ENCODE measurements at regions not wholly inside any gene's neighbourhood (a gene's known extent, or its start where the extent isn't known, plus 50 kb on each side); places are given as distances from the start of the nearest gene placed in this dataset.

DNA sequence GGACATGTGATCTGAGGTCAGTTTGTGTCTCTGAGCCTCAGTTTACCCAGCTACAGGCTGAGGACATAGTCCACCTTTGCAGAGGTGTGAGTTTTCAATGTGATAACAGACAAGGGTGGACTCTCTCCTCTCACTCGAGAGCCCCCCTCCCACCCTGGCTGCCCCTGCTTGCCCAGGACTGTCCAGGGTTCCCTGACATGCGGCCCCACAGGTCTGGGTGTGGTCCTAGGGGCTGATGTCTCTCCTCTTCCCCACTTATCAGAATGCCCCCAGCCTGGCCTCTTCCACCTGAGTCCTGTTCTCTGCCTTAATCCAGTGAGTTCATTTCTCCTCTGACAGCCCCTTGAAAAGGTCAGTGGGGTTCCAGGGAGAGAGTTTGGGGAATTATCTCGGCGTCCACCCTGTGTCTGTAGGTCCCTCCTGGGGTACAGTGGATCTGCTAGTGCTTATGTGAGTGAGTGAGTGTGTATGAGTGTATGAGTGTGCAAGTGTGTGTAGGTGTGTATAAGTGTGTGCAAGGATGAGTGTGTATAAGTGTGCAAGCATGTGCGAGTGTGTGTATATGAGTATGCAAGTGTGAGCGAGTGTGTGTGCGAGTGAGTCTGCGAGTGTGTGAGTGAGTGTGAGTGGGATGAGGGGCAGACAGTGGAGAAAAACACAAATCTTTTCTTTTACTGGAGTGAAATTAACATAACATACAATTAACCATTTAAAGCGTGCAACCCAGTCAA is 175.0 kb downstream of the IRF8 start:
- Mint-ChIP-seq H3K4me3 (ENCODE audit: unreplicated experiment) (no peak overlapping the region), H3K27ac (ENCODE audit: unreplicated experiment) (no peak overlapping the region), H3K4me1 (ENCODE audit: unreplicated experiment) (no peaks in the 10 kb centered on the region), H3K36me3 (ENCODE audit: unreplicated experiment) (no peaks in the 10 kb centered on the region), H3K9me3 (ENCODE audit: unreplicated experiment) (no peaks in the 10 kb centered on the region), H3K27me3 (ENCODE audit: unreplicated experiment) (peaks cover 62% of the 10 kb centered on the region)
- DNase-seq (ENCODE audit: extremely low spot score, unreplicated experiment), result no peak
- TF ChIP-seq, protein P1, sequence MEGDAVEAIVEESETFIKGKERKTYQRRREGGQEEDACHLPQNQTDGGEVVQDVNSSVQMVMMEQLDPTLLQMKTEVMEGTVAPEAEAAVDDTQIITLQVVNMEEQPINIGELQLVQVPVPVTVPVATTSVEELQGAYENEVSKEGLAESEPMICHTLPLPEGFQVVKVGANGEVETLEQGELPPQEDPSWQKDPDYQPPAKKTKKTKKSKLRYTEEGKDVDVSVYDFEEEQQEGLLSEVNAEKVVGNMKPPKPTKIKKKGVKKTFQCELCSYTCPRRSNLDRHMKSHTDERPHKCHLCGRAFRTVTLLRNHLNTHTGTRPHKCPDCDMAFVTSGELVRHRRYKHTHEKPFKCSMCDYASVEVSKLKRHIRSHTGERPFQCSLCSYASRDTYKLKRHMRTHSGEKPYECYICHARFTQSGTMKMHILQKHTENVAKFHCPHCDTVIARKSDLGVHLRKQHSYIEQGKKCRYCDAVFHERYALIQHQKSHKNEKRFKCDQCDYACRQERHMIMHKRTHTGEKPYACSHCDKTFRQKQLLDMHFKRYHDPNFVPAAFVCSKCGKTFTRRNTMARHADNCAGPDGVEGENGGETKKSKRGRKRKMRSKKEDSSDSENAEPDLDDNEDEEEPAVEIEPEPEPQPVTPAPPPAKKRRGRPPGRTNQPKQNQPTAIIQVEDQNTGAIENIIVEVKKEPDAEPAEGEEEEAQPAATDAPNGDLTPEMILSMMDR (IDR thresholded peaks at IDR 0.05), result no peak

DNA sequence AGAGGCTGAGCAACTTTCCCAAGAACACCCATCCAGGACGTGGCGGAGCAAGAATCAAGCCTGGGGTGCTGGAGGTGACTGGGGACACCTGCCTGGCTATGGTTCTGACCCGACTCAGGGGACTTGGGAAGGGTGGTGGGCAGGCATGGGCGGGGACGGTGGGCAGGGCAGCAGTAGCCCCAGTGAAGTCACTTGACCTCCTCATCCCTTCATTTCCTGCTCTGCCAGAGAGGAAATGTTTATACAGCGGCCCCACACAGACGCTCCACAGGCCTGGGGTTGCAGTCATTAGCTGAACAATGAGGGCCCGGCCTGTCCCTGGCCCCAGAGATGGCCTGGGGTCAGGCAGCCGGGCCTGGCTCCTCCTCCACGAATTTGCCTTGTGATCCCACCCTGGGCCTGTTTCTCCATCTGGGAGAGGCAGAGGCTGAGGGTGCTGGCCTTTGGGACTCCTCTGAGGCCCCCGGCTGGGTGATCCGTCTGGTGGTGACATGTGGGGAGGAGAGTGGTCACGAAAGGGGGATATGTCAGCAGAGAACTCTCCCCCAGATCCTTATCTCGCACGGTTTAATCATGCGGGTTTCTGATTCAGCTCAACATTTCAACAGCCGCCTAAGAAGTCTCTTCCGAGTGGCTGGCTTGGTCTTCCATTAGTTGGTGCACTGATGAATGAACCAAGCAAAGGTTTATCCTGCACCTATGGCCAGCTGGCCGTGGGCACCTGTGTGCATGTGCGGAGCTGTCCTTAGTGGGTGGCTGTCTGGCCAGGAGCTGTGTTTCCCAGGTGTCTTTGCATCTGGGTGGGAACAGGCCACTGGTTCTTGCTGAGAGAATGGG is 175.9 kb downstream of the IRF8 start:
- Mint-ChIP-seq H3K9me3 (ENCODE audit: unreplicated experiment) (no peaks in the 10 kb centered on the region), H3K4me1 (ENCODE audit: unreplicated experiment) (no peaks in the 10 kb centered on the region), H3K27me3 (ENCODE audit: unreplicated experiment) (peaks cover 62% of the 10 kb centered on the region), H3K27ac (ENCODE audit: unreplicated experiment) (no peak overlapping the region), H3K4me3 (ENCODE audit: unreplicated experiment) (no peak overlapping the region), H3K36me3 (ENCODE audit: unreplicated experiment) (no peaks in the 10 kb centered on the region)
- TF ChIP-seq, protein P1 (IDR thresholded peaks at IDR 0.05), result no peak
- no peak for DNase-seq (ENCODE audit: extremely low spot score, unreplicated experiment)

DNA sequence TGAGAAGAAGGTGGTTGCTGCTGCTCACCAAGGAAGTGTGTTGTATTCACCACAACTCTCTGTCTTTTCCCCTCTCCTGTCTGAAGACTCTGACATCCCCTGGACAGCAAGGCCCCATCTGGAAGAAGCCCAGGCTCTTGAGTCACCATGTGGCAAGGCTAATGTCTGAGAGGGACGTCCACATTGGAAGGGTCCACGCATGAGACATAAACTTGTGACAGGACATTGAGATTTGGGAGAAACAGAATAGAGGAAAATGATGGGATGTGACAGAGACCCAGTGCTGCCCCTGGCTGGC is 176.5 kb downstream of the IRF8 start:
- DNase-seq (ENCODE audit: extremely low spot score, unreplicated experiment), result no peak
- Mint-ChIP-seq H3K9me3 (ENCODE audit: unreplicated experiment) (no peaks in the 10 kb centered on the region), H3K36me3 (ENCODE audit: unreplicated experiment) (no peaks in the 10 kb centered on the region), H3K4me1 (ENCODE audit: unreplicated experiment) (no peaks in the 10 kb centered on the region), H3K4me3 (ENCODE audit: unreplicated experiment) (no peak overlapping the region), H3K27ac (ENCODE audit: unreplicated experiment) (no peak overlapping the region), H3K27me3 (ENCODE audit: unreplicated experiment) (peaks cover 62% of the 10 kb centered on the region)
- TF ChIP-seq, protein P1 (IDR thresholded peaks at IDR 0.05), result no peak

DNA sequence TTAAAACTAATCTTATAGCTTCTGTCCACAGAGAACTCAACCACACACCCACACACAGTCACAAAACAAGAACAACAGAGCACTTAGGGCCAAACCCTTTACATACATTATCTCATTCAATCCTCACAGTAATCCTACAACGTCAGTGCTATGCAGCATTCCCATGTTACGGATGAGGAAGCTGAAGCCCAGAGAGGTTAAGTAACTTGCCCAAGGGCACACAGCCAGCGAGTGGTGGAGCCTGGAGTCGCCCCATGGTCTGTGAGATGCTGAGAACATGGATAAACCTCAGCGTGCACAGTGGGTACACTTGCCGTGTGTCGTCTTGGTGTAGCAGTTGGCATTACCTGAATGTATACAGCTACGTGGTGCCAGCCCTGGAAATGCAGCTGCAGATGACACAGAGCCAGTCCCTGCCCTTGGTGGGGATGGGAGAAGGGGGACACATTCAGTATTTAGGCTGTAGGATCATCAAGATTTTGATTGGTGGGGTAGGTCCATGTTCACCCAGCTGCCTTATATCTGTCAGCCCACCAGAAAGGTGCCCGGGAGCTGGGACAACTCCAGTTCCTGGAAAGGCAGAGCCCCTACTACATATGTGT is 177.0 kb downstream of the IRF8 start:
- Mint-ChIP-seq H3K4me1 (ENCODE audit: unreplicated experiment) (no peaks in the 10 kb centered on the region), H3K9me3 (ENCODE audit: unreplicated experiment) (no peaks in the 10 kb centered on the region), H3K4me3 (ENCODE audit: unreplicated experiment) (no peak overlapping the region), H3K27ac (ENCODE audit: unreplicated experiment) (no peak overlapping the region), H3K27me3 (ENCODE audit: unreplicated experiment) (peaks cover 59% of the 10 kb centered on the region), H3K36me3 (ENCODE audit: unreplicated experiment) (no peaks in the 10 kb centered on the region)
- no peak for DNase-seq (ENCODE audit: extremely low spot score, unreplicated experiment)
- TF ChIP-seq, protein P1 (IDR thresholded peaks at IDR 0.05), result no peak

DNA sequence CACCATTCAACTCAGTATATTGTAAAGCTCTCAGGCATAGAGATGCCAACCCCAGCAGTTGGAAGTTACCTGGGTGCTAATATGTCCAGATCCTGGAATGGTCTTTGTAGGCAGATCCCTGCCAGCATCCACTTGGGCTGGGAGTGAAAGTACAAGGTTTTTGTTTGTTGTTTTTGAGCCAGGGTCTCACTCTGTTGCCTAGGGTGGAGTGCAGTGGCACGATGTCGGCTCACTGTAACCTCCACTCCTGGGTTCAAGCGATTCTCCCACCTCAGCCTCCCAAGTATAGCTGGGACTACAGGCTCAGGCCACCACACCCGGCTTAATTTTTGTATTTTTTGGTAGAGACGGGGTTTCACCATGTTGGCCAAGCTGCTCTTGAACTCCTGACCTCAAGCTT is 177.6 kb downstream of the IRF8 start:
- Mint-ChIP-seq H3K4me1 (ENCODE audit: unreplicated experiment) (no peaks in the 10 kb centered on the region), H3K27me3 (ENCODE audit: unreplicated experiment) (peaks cover 54% of the 10 kb centered on the region), H3K9me3 (ENCODE audit: unreplicated experiment) (no peaks in the 10 kb centered on the region), H3K4me3 (ENCODE audit: unreplicated experiment) (no peak overlapping the region), H3K36me3 (ENCODE audit: unreplicated experiment) (no peaks in the 10 kb centered on the region), H3K27ac (ENCODE audit: unreplicated experiment) (no peak overlapping the region)
- DNase-seq (ENCODE audit: extremely low spot score, unreplicated experiment), result no peak
- TF ChIP-seq, protein P1 (IDR thresholded peaks at IDR 0.05), result no peak
